IPS DF 4.7 (cell line): ENCODE measurements at regions not wholly inside any gene's neighbourhood (a gene's known extent, or its start where the extent isn't known, plus 50 kb on each side); places are given as distances from the start of the nearest gene placed in this dataset.

Experiments
- DNase-seq: peaks from one replicate; pipeline ENCODE4 v3.0.0-alpha.2; 2013; ENCODE audit warnings: low spot score; ENCODE audit errors: extremely low read depth

GRCh38 chr15:47188758-47189507 is 528.4 kb upstream of the SEMA6D start:
- no peak for DNase-seq

- DNase-seq, result no peak
Measured at GRCh38 chr15:47194718-47195117, 522.6 kb upstream of the SEMA6D start.

- DNase-seq, result no peak
Measured at GRCh38 chr15:47196048-47196447, 521.3 kb upstream of the SEMA6D start.

- DNase-seq, result no peak
Measured at GRCh38 chr15:47203993-47204392, 513.3 kb upstream of the SEMA6D start.

- DNase-seq, result no peak
Measured at GRCh38 chr15:47206358-47206978, 510.8 kb upstream of the SEMA6D start.

- no peak for DNase-seq
Measured at GRCh38 chr15:47209591-47209990, 507.7 kb upstream of the SEMA6D start.

GRCh38 chr15:47212222-47213010 is 504.9 kb upstream of the SEMA6D start:
- no peak for DNase-seq

- no peak for DNase-seq
Measured at GRCh38 chr15:47213883-47214282, 503.4 kb upstream of the SEMA6D start.

GRCh38 chr15:47218295-47218694 is 499.0 kb upstream of the SEMA6D start:
- DNase-seq, result no peak

- DNase-seq, result no peak
Measured at GRCh38 chr15:47244361-47244760, 472.9 kb upstream of the SEMA6D start.

GRCh38 chr15:47246317-47246716 is 471.0 kb upstream of the SEMA6D start:
- no peak for DNase-seq

- no peak for DNase-seq
Measured at GRCh38 chr15:47258521-47258920, 458.8 kb upstream of the SEMA6D start.

- no peak for DNase-seq
Measured at GRCh38 chr15:47265686-47266085, 451.6 kb upstream of the SEMA6D start.

- no peak for DNase-seq
Measured at GRCh38 chr15:47266566-47266965, 450.7 kb upstream of the SEMA6D start.

- DNase-seq, result no peak
Measured at GRCh38 chr15:47273864-47274263, 443.4 kb upstream of the SEMA6D start.

GRCh38 chr15:47283246-47283645 is 434.1 kb upstream of the SEMA6D start:
- no peak for DNase-seq

- no peak for DNase-seq
Measured at GRCh38 chr15:47288794-47289193, 428.5 kb upstream of the SEMA6D start.

- DNase-seq, result no peak
Measured at GRCh38 chr15:47289656-47290055, 427.6 kb upstream of the SEMA6D start.

- DNase-seq, result no peak
Measured at GRCh38 chr15:47291767-47292166, 425.5 kb upstream of the SEMA6D start.

- no peak for DNase-seq
Measured at GRCh38 chr15:47292638-47293190, 424.6 kb upstream of the SEMA6D start.

GRCh38 chr15:47293466-47294162 is 423.7 kb upstream of the SEMA6D start:
- DNase-seq, result no peak
